ENCODE measurements at regions not wholly inside any gene's neighbourhood (a gene's known extent, or its start where the extent isn't known, plus 50 kb on each side); places are given as distances from the start of the nearest gene placed in this dataset.

DNA sequence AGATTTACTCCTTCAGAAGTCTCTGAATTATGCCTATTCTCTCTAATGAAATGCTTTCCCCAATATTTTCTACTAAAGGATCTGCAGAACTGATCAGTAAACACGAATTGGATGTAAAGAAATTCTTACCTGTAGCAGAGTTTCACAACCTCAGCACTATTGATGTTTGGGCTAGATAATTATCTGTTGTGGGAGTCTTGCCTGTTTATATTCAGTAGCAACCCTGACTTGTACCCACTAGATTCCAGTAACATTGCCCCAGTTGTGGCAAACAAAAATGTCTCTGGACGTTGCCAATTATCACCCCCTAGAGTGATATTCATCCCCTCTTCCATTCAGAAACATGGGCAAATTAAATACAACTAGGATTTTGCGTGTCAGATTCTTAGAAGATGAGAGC is 156.8 kb upstream of the TMTC2 start:
- TF ChIP-seq, protein P1, sequence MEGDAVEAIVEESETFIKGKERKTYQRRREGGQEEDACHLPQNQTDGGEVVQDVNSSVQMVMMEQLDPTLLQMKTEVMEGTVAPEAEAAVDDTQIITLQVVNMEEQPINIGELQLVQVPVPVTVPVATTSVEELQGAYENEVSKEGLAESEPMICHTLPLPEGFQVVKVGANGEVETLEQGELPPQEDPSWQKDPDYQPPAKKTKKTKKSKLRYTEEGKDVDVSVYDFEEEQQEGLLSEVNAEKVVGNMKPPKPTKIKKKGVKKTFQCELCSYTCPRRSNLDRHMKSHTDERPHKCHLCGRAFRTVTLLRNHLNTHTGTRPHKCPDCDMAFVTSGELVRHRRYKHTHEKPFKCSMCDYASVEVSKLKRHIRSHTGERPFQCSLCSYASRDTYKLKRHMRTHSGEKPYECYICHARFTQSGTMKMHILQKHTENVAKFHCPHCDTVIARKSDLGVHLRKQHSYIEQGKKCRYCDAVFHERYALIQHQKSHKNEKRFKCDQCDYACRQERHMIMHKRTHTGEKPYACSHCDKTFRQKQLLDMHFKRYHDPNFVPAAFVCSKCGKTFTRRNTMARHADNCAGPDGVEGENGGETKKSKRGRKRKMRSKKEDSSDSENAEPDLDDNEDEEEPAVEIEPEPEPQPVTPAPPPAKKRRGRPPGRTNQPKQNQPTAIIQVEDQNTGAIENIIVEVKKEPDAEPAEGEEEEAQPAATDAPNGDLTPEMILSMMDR (IDR thresholded peaks at IDR 0.05): no peak
- TF ChIP-seq POLR2A (IDR thresholded peaks at IDR 0.05): no peak
